Karpas-422 (cell line): ENCODE measurements at regions not wholly inside any gene's neighbourhood (a gene's known extent, or its start where the extent isn't known, plus 50 kb on each side); places are given as distances from the start of the nearest gene placed in this dataset.

Experiments
- DNase-seq: peaks from one replicate; pipeline ENCODE4 v3.0.0-alpha.2; 2015
- H2AFZ ChIP-seq: fragments of 200-600 bp; sonication (generic); 2 replicates; pipeline ENCODE4 v1.6.1; 2014; ENCODE audit warnings: antibody characterized with exemption, low read length, mixed read lengths
- H3K27ac ChIP-seq: fragments of 200-600 bp; sonication (generic); 2 replicates; pipeline ENCODE4 v1.5.1; 2014; ENCODE audit warnings: mild to moderate bottlenecking, low read length, moderate library complexity
- H3K27me3 ChIP-seq: fragments of 200-600 bp; sonication (generic); 2 replicates; pipeline ENCODE4 v1.6.1; 2014; ENCODE audit warnings: low read length, mixed read lengths
- H3K36me3 ChIP-seq: fragments of 200-600 bp; sonication (generic); 2 replicates; pipeline ENCODE4 v1.6.1; 2014; ENCODE audit warnings: low read length, mixed read lengths; ENCODE audit not compliant: insufficient read depth
- H3K4me1 ChIP-seq: fragments of 200-600 bp; sonication (generic); 2 replicates; pipeline ENCODE4 v1.6.1; 2014; ENCODE audit warnings: mild to moderate bottlenecking, low read length, mixed read lengths
- H3K4me2 ChIP-seq: fragments of 200-600 bp; sonication (generic); 2 replicates; pipeline ENCODE4 v1.6.1; 2014; ENCODE audit warnings: low read length, low read depth, mild to moderate bottlenecking; ENCODE audit not compliant: poor library complexity, severe bottlenecking
- H3K4me3 ChIP-seq: fragments of 200-600 bp; sonication (generic); 2 replicates; pipeline ENCODE4 v1.5.1; 2014; ENCODE audit warnings: mild to moderate bottlenecking, antibody characterized with exemption, low read length, mixed read lengths
- H3K79me2 ChIP-seq: fragments of 200-600 bp; sonication (generic); 2 replicates; pipeline ENCODE4 v1.6.1; 2014; ENCODE audit warnings: mild to moderate bottlenecking, low read length, mixed read lengths
- H3K9ac ChIP-seq: fragments of 200-600 bp; sonication (generic); 2 replicates; pipeline ENCODE4 v1.6.0; 2014; ENCODE audit warnings: low read length
- H3K9me2 ChIP-seq: fragments of 200-600 bp; sonication (generic), shearing (Covaris generic); replicated peaks from 2 replicates; pipeline ENCODE4 v1.6.0; 2014; ENCODE audit warnings: mild to moderate bottlenecking, low read length, moderate library complexity; ENCODE audit not compliant: insufficient read depth
- H3K9me3 ChIP-seq: fragments of 300-700, 200-600 bp; sonication (generic); 2 replicates; pipeline ENCODE4 v1.6.1; 2014; ENCODE audit warnings: low read length, mixed read lengths
- H4K20me1 ChIP-seq: fragments of 200-600 bp; sonication (generic); 2 replicates; pipeline ENCODE4 v1.6.1; 2014; ENCODE audit warnings: mild to moderate bottlenecking, antibody characterized with exemption, low read length, low read depth; ENCODE audit not compliant: insufficient read depth

GRCh38 chr13:22073718-22074117 lies 402.8 kb downstream of the FGF9 start:
- Histone ChIP-seq H3K9ac (no peak overlapping the region), H3K36me3 (no peaks in the 10 kb centered on the region), H3K4me3 (no peak overlapping the region), H4K20me1 (no peaks in the 10 kb centered on the region), H3K4me1 (peaks cover 9% of the 10 kb centered on the region), H3K4me2 (no peak overlapping the region), H3K79me2 (no peaks in the 10 kb centered on the region), H3K27ac (no peak overlapping the region), H2AFZ (no peak overlapping the region), H3K27me3 (no peaks in the 10 kb centered on the region), H3K9me2 (no peaks in the 10 kb centered on the region), H3K9me3 (no peaks in the 10 kb centered on the region)
- DNase-seq, result no peak

GRCh38 chr13:22074403-22074802 lies 403.5 kb downstream of the FGF9 start:
- H3K36me3 ChIP-seq, result no peaks in the 10 kb centered on the region
- H4K20me1 ChIP-seq, result no peaks in the 10 kb centered on the region
- DNase-seq, result no peak

GRCh38 chr13:22076658-22077057 lies 405.8 kb downstream of the FGF9 start:
- H3K27me3 ChIP-seq, result no peaks in the 10 kb centered on the region
- DNase-seq, result peak; percentile 59
- no peak overlapping the region for H2AFZ ChIP-seq
- H3K9me3 ChIP-seq, result no peaks in the 10 kb centered on the region
- H3K4me3 ChIP-seq, result no peak overlapping the region
- no peaks in the 10 kb centered on the region for H3K36me3 ChIP-seq
- H3K9ac ChIP-seq, result no peak overlapping the region
- H3K27ac ChIP-seq, result no peak overlapping the region
- H3K4me1 ChIP-seq, result peaks cover 9% of the 10 kb centered on the region
- H3K4me2 ChIP-seq, result no peak overlapping the region
- no peaks in the 10 kb centered on the region for H3K79me2 ChIP-seq
- H3K9me2 ChIP-seq, result no peaks in the 10 kb centered on the region
- H4K20me1 ChIP-seq, result no peaks in the 10 kb centered on the region

More at GRCh38 chr13:22074403-22074802, 403.5 kb downstream of the FGF9 start:
- Histone ChIP-seq H3K9ac (no peak overlapping the region), H3K4me3 (no peak overlapping the region), H3K4me1 (peaks cover 9% of the 10 kb centered on the region), H3K9me2 (no peaks in the 10 kb centered on the region), H2AFZ (no peak overlapping the region), H3K27ac (no peak overlapping the region), H3K4me2 (no peak overlapping the region), H3K9me3 (no peaks in the 10 kb centered on the region), H3K27me3 (no peaks in the 10 kb centered on the region), H3K79me2 (no peaks in the 10 kb centered on the region)

- Histone ChIP-seq H3K4me2 (no peak overlapping the region), H3K27ac (no peak overlapping the region), H3K4me1 (peaks cover 9% of the 10 kb centered on the region), H3K36me3 (no peaks in the 10 kb centered on the region), H3K27me3 (no peaks in the 10 kb centered on the region), H4K20me1 (no peaks in the 10 kb centered on the region), H3K9me2 (no peaks in the 10 kb centered on the region), H3K79me2 (no peaks in the 10 kb centered on the region), H3K9ac (no peak overlapping the region), H3K4me3 (no peak overlapping the region), H2AFZ (no peak overlapping the region), H3K9me3 (no peaks in the 10 kb centered on the region)
- DNase-seq, result no peak
These were observed 406.4 kb downstream of the FGF9 start for GRCh38 chr13:22077205-22077683.

- no peak for DNase-seq
- no peak overlapping the region for H2AFZ ChIP-seq
- H3K9me3 ChIP-seq, result no peaks in the 10 kb centered on the region
- no peaks in the 10 kb centered on the region for H4K20me1 ChIP-seq
- H3K9ac ChIP-seq, result no peak overlapping the region
- H3K79me2 ChIP-seq, result no peaks in the 10 kb centered on the region
- H3K36me3 ChIP-seq, result no peaks in the 10 kb centered on the region
- no peaks in the 10 kb centered on the region for H3K27me3 ChIP-seq
- H3K9me2 ChIP-seq, result no peaks in the 10 kb centered on the region
- H3K27ac ChIP-seq, result no peak overlapping the region
- H3K4me3 ChIP-seq, result no peak overlapping the region
- H3K4me2 ChIP-seq, result no peak overlapping the region
- H3K4me1 ChIP-seq, result peaks cover 9% of the 10 kb centered on the region
These were observed 406.9 kb downstream of the FGF9 start for GRCh38 chr13:22077764-22078163.

- no peaks in the 10 kb centered on the region for H3K9me2 ChIP-seq
- peaks cover 9% of the 10 kb centered on the region for H3K4me1 ChIP-seq
- H2AFZ ChIP-seq, result no peak overlapping the region
- no peaks in the 10 kb centered on the region for H3K79me2 ChIP-seq
- H3K4me3 ChIP-seq, result no peak overlapping the region
- no peaks in the 10 kb centered on the region for H3K36me3 ChIP-seq
- H3K9ac ChIP-seq, result no peak overlapping the region
- H3K27ac ChIP-seq, result no peak overlapping the region
- no peaks in the 10 kb centered on the region for H4K20me1 ChIP-seq
- no peaks in the 10 kb centered on the region for H3K27me3 ChIP-seq
- H3K9me3 ChIP-seq, result no peaks in the 10 kb centered on the region
- no peak overlapping the region for H3K4me2 ChIP-seq
- DNase-seq, result no peak
These were observed 409.1 kb downstream of the FGF9 start for GRCh38 chr13:22079961-22080360.

- Histone ChIP-seq H3K79me2 (no peaks in the 10 kb centered on the region), H3K27ac (no peak overlapping the region)
These were observed 410.0 kb downstream of the FGF9 start for GRCh38 chr13:22080832-22081231.

GRCh38 chr13:22081430-22081829 lies 410.6 kb downstream of the FGF9 start:
- Histone ChIP-seq H2AFZ (no peak overlapping the region), H3K9me2 (no peaks in the 10 kb centered on the region), H3K9me3 (no peaks in the 10 kb centered on the region), H3K27me3 (no peaks in the 10 kb centered on the region), H3K79me2 (no peaks in the 10 kb centered on the region), H4K20me1 (no peaks in the 10 kb centered on the region), H3K27ac (no peak overlapping the region), H3K4me2 (no peak overlapping the region), H3K36me3 (no peaks in the 10 kb centered on the region), H3K9ac (no peak overlapping the region), H3K4me1 (peaks cover 7% of the 10 kb centered on the region), H3K4me3 (no peak overlapping the region)
- no peak for DNase-seq

More at GRCh38 chr13:22080832-22081231, 410.0 kb downstream of the FGF9 start:
- Histone ChIP-seq H4K20me1 (no peaks in the 10 kb centered on the region), H3K4me2 (no peak overlapping the region), H3K4me3 (no peak overlapping the region), H3K9me3 (no peaks in the 10 kb centered on the region), H3K27me3 (no peaks in the 10 kb centered on the region), H3K36me3 (no peaks in the 10 kb centered on the region), H3K9ac (no peak overlapping the region), H2AFZ (no peak overlapping the region), H3K9me2 (no peaks in the 10 kb centered on the region), H3K4me1 (peaks cover 9% of the 10 kb centered on the region)
- no peak for DNase-seq

- Histone ChIP-seq H3K4me3 (no peak overlapping the region), H3K36me3 (no peaks in the 10 kb centered on the region), H3K4me2 (no peak overlapping the region), H3K9me2 (no peaks in the 10 kb centered on the region), H3K4me1 (peaks cover 1% of the 10 kb centered on the region), H3K79me2 (no peaks in the 10 kb centered on the region), H3K27ac (no peak overlapping the region), H3K9me3 (no peaks in the 10 kb centered on the region), H3K9ac (no peak overlapping the region), H2AFZ (no peak overlapping the region), H3K27me3 (no peaks in the 10 kb centered on the region), H4K20me1 (no peaks in the 10 kb centered on the region)
- DNase-seq, result no peak
These were observed 411.2 kb downstream of the FGF9 start for GRCh38 chr13:22082030-22082429.
